H9 (cell line): ENCODE measurements at regions not wholly inside any gene's neighbourhood (a gene's known extent, or its start where the extent isn't known, plus 50 kb on each side); places are given as distances from the start of the nearest gene placed in this dataset.

Experiments used
- DNase-seq: peaks from one replicate; pipeline ENCODE4 v3.0.0-alpha.2; 2017
- H2AFZ ChIP-seq: one replicate; pipeline ENCODE4 v1.6.1; 2013; ENCODE audit warnings: mild to moderate bottlenecking, low read length, control low read depth, moderate library complexity
- H2AK5ac ChIP-seq: 2 replicates; pipeline ENCODE4 v1.6.1; 2013; ENCODE audit warnings: low read length, control low read depth, mixed read lengths; ENCODE audit not compliant: insufficient read length
- H2BK120ac ChIP-seq: one replicate; pipeline ENCODE4 v1.6.1; 2013; ENCODE audit warnings: low read depth, mild to moderate bottlenecking, low read length, control low read depth, inconsistent platforms; ENCODE audit not compliant: poor library complexity, severe bottlenecking
- H2BK12ac ChIP-seq: 2 replicates; pipeline ENCODE4 v1.6.1; 2013; ENCODE audit warnings: low read length, control low read depth, mixed read lengths, low read depth; ENCODE audit not compliant: insufficient read length
- H2BK15ac ChIP-seq: 2 replicates; pipeline ENCODE4 v1.6.1; 2013; ENCODE audit warnings: low read depth, low read length, control low read depth
- H2BK20ac ChIP-seq: one replicate; pipeline ENCODE4 v1.6.1; 2013; ENCODE audit warnings: low read depth, mild to moderate bottlenecking, low read length, control low read depth, inconsistent platforms; ENCODE audit not compliant: poor library complexity, severe bottlenecking
- H2BK5ac ChIP-seq: 2 replicates; pipeline ENCODE4 v1.6.1; 2013; ENCODE audit warnings: low read length, control low read depth, mixed read lengths; ENCODE audit not compliant: insufficient read length
- H3K14ac ChIP-seq: 2 replicates; pipeline ENCODE4 v1.6.1; 2013; ENCODE audit warnings: low read length, control low read depth; ENCODE audit not compliant: insufficient read depth
- H3K18ac ChIP-seq: 2 replicates; pipeline ENCODE4 v1.6.1; 2013; ENCODE audit warnings: low read depth, mild to moderate bottlenecking, mixed read lengths, low read length, control low read depth; ENCODE audit not compliant: insufficient read length
- H3K23ac ChIP-seq: 2 replicates; pipeline ENCODE4 v1.6.1; 2013; ENCODE audit warnings: low read length, control low read depth, mixed read lengths, low read depth; ENCODE audit not compliant: insufficient read length
- H3K23me2 ChIP-seq: 2 replicates; pipeline ENCODE4 v1.6.1; 2013; ENCODE audit warnings: low read depth, mild to moderate bottlenecking, mixed read lengths, low read length, control low read depth; ENCODE audit not compliant: insufficient read length, poor library complexity, severe bottlenecking
- H3K27ac ChIP-seq: 2 replicates; pipeline ENCODE4 v1.5.1; 2013; ENCODE audit warnings: low read length, control low read depth, mixed read lengths, low read depth; ENCODE audit not compliant: insufficient read length
- H3K27me3 ChIP-seq: 2 replicates; pipeline ENCODE4 v1.6.1; 2013; ENCODE audit warnings: low read length, control low read depth, inconsistent platforms; ENCODE audit not compliant: insufficient read depth
- H3K4ac ChIP-seq: 2 replicates; pipeline ENCODE4 v1.6.1; 2013; ENCODE audit warnings: low read depth, mild to moderate bottlenecking, control low read depth, inconsistent platforms, low read length, moderate library complexity
- H3K4me1 ChIP-seq: 2 replicates; pipeline ENCODE4 v1.6.1; 2013; ENCODE audit warnings: low read length, control low read depth, inconsistent platforms; ENCODE audit not compliant: insufficient read depth
- H3K4me2 ChIP-seq: 2 replicates; pipeline ENCODE4 v1.6.1; 2013; ENCODE audit warnings: low read length, control low read depth, mixed read lengths; ENCODE audit not compliant: insufficient read length, insufficient read depth
- H3K56ac ChIP-seq: 2 replicates; pipeline ENCODE4 v1.6.1; 2013; ENCODE audit warnings: low read depth, mild to moderate bottlenecking, mixed read lengths, low read length, control low read depth; ENCODE audit not compliant: insufficient read length
- H3K79me1 ChIP-seq: 2 replicates; pipeline ENCODE4 v1.6.1; 2013; ENCODE audit warnings: low read depth, mild to moderate bottlenecking, moderate library complexity, low read length, control low read depth, inconsistent platforms; ENCODE audit not compliant: insufficient read depth, poor library complexity, severe bottlenecking
- H3K79me2 ChIP-seq: 2 replicates; pipeline ENCODE4 v1.6.1; 2013; ENCODE audit warnings: low read length, control low read depth, inconsistent platforms; ENCODE audit not compliant: insufficient read depth
- H3K9ac ChIP-seq: 2 replicates; pipeline ENCODE4 v1.6.1; 2013; ENCODE audit warnings: low read length, control low read depth, mixed read lengths; ENCODE audit not compliant: insufficient read length; ENCODE audit errors: extremely low read depth
- H3K9me3 ChIP-seq: one replicate; pipeline ENCODE4 v1.6.1; 2013; ENCODE audit warnings: low read depth, low read length, inconsistent platforms; ENCODE audit not compliant: control insufficient read depth
- H3T11ph ChIP-seq: one replicate; pipeline ENCODE4 v1.6.1; 2013; ENCODE audit warnings: mild to moderate bottlenecking, low read length, control low read depth, inconsistent platforms
- H4K20me1 ChIP-seq: one replicate; pipeline ENCODE4 v1.6.1; 2013; ENCODE audit not compliant: control insufficient read depth, insufficient read length, insufficient read depth
- H4K5ac ChIP-seq: 2 replicates; pipeline ENCODE4 v1.6.1; 2013; ENCODE audit warnings: low read depth, mild to moderate bottlenecking, mixed read lengths, low read length, control low read depth; ENCODE audit not compliant: insufficient read length
- H4K8ac ChIP-seq: replicated peaks from 2 replicates; pipeline ENCODE4 v1.6.1; 2013; ENCODE audit warnings: low read length, control low read depth, mixed read lengths, low read depth; ENCODE audit not compliant: insufficient read length
- H4K91ac ChIP-seq: 2 replicates; pipeline ENCODE4 v1.6.1; 2013; ENCODE audit warnings: low read depth, mild to moderate bottlenecking, moderate library complexity, mixed read lengths, low read length, control low read depth; ENCODE audit not compliant: insufficient read length
- H3K27ac Mint-ChIP-seq, 3 experiments: 2 replicates in 2 of 3; 3 replicates in 1 of 3; pipeline ENCODE4 v1.8.0; 2020 to 2021; ENCODE audit warnings: mixed read lengths in 3 of 3, mild to moderate bottlenecking in 1 of 3, moderate library complexity in 1 of 3
- H3K27me3 Mint-ChIP-seq: 2 replicates; pipeline ENCODE4 v1.8.0; 2021; ENCODE audit warnings: low read depth, mild to moderate bottlenecking, moderate library complexity, mixed read lengths
- H3K36me3 Mint-ChIP-seq, 3 experiments: 2 replicates in 2 of 3; 3 replicates in 1 of 3; pipeline ENCODE4 v1.8.0; 2020 to 2021; ENCODE audit warnings: low read depth in 3 of 3, mixed read lengths in 3 of 3; ENCODE audit not compliant: insufficient read depth in 1 of 3
- H3K4me1 Mint-ChIP-seq, 2 experiments: 2 replicates each; pipeline ENCODE4 v1.8.0; 2020; ENCODE audit warnings: mixed read lengths in 2 of 2
- H3K4me3 Mint-ChIP-seq, 2 experiments: 2 replicates in 1 of 2; 3 replicates in 1 of 2; pipeline ENCODE4 v1.8.0; 2020 to 2021; ENCODE audit warnings: mild to moderate bottlenecking in 2 of 2, mixed read lengths in 2 of 2, moderate library complexity in 1 of 2
- H3K9me3 Mint-ChIP-seq, 2 experiments: 2 replicates in 1 of 2; 3 replicates in 1 of 2; pipeline ENCODE4 v1.8.0; 2020; ENCODE audit warnings: mild to moderate bottlenecking in 2 of 2, mixed read lengths in 2 of 2, moderate library complexity in 1 of 2
- CTCF ChIP-seq: fragments of 200-600 bp; sonication (generic); conservative IDR thresholded peaks from 3 replicates; pipeline ENCODE4 v1.8.0; 2021; ENCODE audit warnings: antibody characterized with exemption, mild to moderate bottlenecking
- WGBS: extraction: QIAGEN DNeasy Blood & Tissue Kit; methylation state at CpG from one replicate; pipeline ENCODE4 v1.1.7; 2013; ENCODE audit warnings: missing lambda C conversion rate, low lambda C conversion rate, mixed read lengths; ENCODE audit not compliant: insufficient read length; ENCODE audit errors: extremely low coverage; 5-methylcytosine and 5-hydroxymethylcytosine counted together

GRCh38 chr3:35292568-35292967, 346.8 kb upstream of the ARPP21 start:
- no peaks in the 10 kb centered on the region for H3K36me3 Mint-ChIP-seq
- no peak overlapping the region for H2AK5ac ChIP-seq
- H3K4ac ChIP-seq = no peak overlapping the region
- H3K14ac ChIP-seq = no peak overlapping the region
- no peaks in the 10 kb centered on the region for H4K20me1 ChIP-seq
- no peaks in the 10 kb centered on the region for H3K79me1 ChIP-seq
- no peak for DNase-seq
- H3T11ph ChIP-seq = no peak overlapping the region
- H3K27ac ChIP-seq = no peak overlapping the region
- H2BK5ac ChIP-seq = no peak overlapping the region
- H3K4me1 Mint-ChIP-seq = no peaks in the 10 kb centered on the region
- H3K9me3 Mint-ChIP-seq = no peaks in the 10 kb centered on the region
- no peak overlapping the region for H3K56ac ChIP-seq
- H3K27ac Mint-ChIP-seq = no peak overlapping the region
- no peak overlapping the region for H3K18ac ChIP-seq
- no peak overlapping the region for H4K8ac ChIP-seq
- no peak overlapping the region for H3K9ac ChIP-seq
- no peak overlapping the region for H4K91ac ChIP-seq
- no peaks in the 10 kb centered on the region for H3K27me3 Mint-ChIP-seq
- H3K4me3 Mint-ChIP-seq = no peak overlapping the region
- no peaks in the 10 kb centered on the region for H3K27me3 ChIP-seq
- H4K5ac ChIP-seq = no peak overlapping the region
- H3K4me2 ChIP-seq = no peak overlapping the region
- no peak overlapping the region for H2BK120ac ChIP-seq
- no peaks in the 10 kb centered on the region for H3K9me3 ChIP-seq
- no peak overlapping the region for H2BK15ac ChIP-seq
- H3K79me2 ChIP-seq = no peaks in the 10 kb centered on the region
- no CpG with 5 or more reads among the region's 3 CpGs for WGBS
- no peaks in the 10 kb centered on the region for H3K4me1 ChIP-seq
- no peak overlapping the region for H2BK12ac ChIP-seq
- H3K23ac ChIP-seq = no peak overlapping the region
- no peak overlapping the region for H2AFZ ChIP-seq
- H3K23me2 ChIP-seq = no peaks in the 10 kb centered on the region
- H2BK20ac ChIP-seq = no peak overlapping the region
- TF ChIP-seq CTCF = no peak
